IPS-18a (cell line): ENCODE measurements at regions not wholly inside any gene's neighbourhood (a gene's known extent, or its start where the extent isn't known, plus 50 kb on each side); places are given as distances from the start of the nearest gene placed in this dataset.

Source experiments
- H3K27ac ChIP-seq: one replicate; pipeline ENCODE4 v1.5.1; 2013; ENCODE audit warnings: low read length
- H3K27me3 ChIP-seq: one replicate; pipeline ENCODE4 v1.6.1; 2013; ENCODE audit warnings: mild to moderate bottlenecking, low read length; ENCODE audit not compliant: control insufficient read depth, insufficient read depth
- H3K36me3 ChIP-seq: one replicate; pipeline ENCODE4 v1.6.1; 2013; ENCODE audit warnings: low read depth, low read length; ENCODE audit not compliant: control insufficient read depth
- H3K4me1 ChIP-seq: one replicate; pipeline ENCODE4 v1.6.1; 2013; ENCODE audit warnings: low read depth, low read length; ENCODE audit not compliant: control insufficient read depth
- H3K4me3 ChIP-seq: one replicate; pipeline ENCODE4 v1.5.1; 2013; ENCODE audit warnings: low read length
- H3K9ac ChIP-seq: one replicate; pipeline ENCODE4 v1.6.1; 2013; ENCODE audit warnings: mild to moderate bottlenecking, low read length, moderate library complexity
- H3K9me3 ChIP-seq: one replicate; pipeline ENCODE4 v1.6.1; 2013; ENCODE audit warnings: low read depth, low read length; ENCODE audit not compliant: control insufficient read depth

- Histone ChIP-seq H3K9me3 (no peaks in the 10 kb centered on the region), H3K4me1 (no peaks in the 10 kb centered on the region)
Measured at GRCh38 chr5:68447136-68447929, 231.8 kb downstream of the PIK3R1 start.

DNA sequence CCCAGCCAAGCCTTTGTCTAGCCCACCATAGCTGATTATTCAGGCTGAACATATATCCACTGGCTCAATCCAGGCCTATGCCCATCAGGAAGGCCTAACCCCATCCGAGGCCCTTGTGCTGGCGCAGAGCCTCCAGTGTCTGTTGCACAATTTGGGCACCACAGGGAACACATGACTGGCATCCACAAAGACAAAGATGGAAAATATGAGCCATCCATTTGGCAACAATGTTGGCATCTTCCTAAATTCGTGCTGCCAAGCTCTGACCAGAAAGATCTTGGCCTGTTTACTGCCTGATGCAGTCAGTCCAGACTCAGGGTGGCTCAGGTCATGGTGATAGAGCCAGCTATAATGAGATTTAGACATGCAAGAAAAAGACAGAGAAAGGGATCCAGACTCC is 233.8 kb downstream of the PIK3R1 start:
- no peaks in the 10 kb centered on the region for H3K36me3 ChIP-seq
- H3K27me3 ChIP-seq: no peaks in the 10 kb centered on the region
- H3K4me1 ChIP-seq: no peaks in the 10 kb centered on the region
- H3K4me3 ChIP-seq: no peak overlapping the region
- no peaks in the 10 kb centered on the region for H3K9me3 ChIP-seq
- no peak overlapping the region for H3K9ac ChIP-seq
- no peak overlapping the region for H3K27ac ChIP-seq

More at GRCh38 chr5:68447136-68447929, 231.8 kb downstream of the PIK3R1 start:
- Histone ChIP-seq H3K27me3 (no peaks in the 10 kb centered on the region), H3K27ac (no peak overlapping the region), H3K4me3 (no peak overlapping the region), H3K36me3 (no peaks in the 10 kb centered on the region), H3K9ac (no peak overlapping the region)

GRCh38 chr5:68450245-68450852 is 234.8 kb downstream of the PIK3R1 start:
- Histone ChIP-seq H3K9me3 (no peaks in the 10 kb centered on the region), H3K9ac (no peak overlapping the region), H3K4me3 (no peak overlapping the region), H3K27me3 (no peaks in the 10 kb centered on the region), H3K27ac (no peak overlapping the region), H3K36me3 (no peaks in the 10 kb centered on the region), H3K4me1 (no peaks in the 10 kb centered on the region)

- no peaks in the 10 kb centered on the region for H3K36me3 ChIP-seq
- no peaks in the 10 kb centered on the region for H3K27me3 ChIP-seq
- no peaks in the 10 kb centered on the region for H3K9me3 ChIP-seq
- no peak overlapping the region for H3K4me3 ChIP-seq
- peaks cover 10% of the 10 kb centered on the region for H3K4me1 ChIP-seq
- no peak overlapping the region for H3K27ac ChIP-seq
- H3K9ac ChIP-seq: no peak overlapping the region
Measured at GRCh38 chr5:68452286-68452685, 236.7 kb downstream of the PIK3R1 start.

GRCh38 chr5:68454172-68454571 is 238.6 kb downstream of the PIK3R1 start:
- H3K27ac ChIP-seq: no peak overlapping the region
- H3K36me3 ChIP-seq: no peaks in the 10 kb centered on the region
- H3K27me3 ChIP-seq: no peaks in the 10 kb centered on the region
- no peak overlapping the region for H3K9ac ChIP-seq
- H3K9me3 ChIP-seq: no peaks in the 10 kb centered on the region
- H3K4me3 ChIP-seq: no peak overlapping the region
- peaks cover 10% of the 10 kb centered on the region for H3K4me1 ChIP-seq

DNA sequence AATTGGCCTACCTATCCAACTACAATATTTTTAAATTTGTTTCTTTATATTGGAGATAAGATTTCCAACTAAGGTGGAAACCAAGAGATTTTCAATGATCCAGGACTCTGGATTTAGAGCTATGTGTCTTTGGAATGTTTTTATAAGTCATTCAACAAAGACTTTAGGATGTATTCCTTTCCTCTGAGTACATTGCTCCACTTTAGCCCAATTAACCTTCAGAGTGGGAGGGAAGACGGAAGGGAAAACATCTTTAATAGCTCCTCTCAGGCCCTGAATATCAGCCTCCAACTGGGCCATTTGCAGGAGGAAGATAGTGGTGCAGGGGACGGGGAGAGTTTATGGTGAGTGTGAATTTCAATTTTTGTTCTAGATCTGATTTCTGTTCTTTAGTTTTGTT is 239.2 kb downstream of the PIK3R1 start:
- Histone ChIP-seq H3K9me3 (no peaks in the 10 kb centered on the region), H3K4me1 (peaks cover 15% of the 10 kb centered on the region), H3K9ac (no peak overlapping the region)

GRCh38 chr5:68455216-68455615 is 239.7 kb downstream of the PIK3R1 start:
- H3K9me3 ChIP-seq: no peaks in the 10 kb centered on the region
- no peak overlapping the region for H3K4me3 ChIP-seq
- peaks cover 18% of the 10 kb centered on the region for H3K4me1 ChIP-seq
- no peaks in the 10 kb centered on the region for H3K27me3 ChIP-seq
- H3K9ac ChIP-seq: no peak overlapping the region
- no peak overlapping the region for H3K27ac ChIP-seq
- no peaks in the 10 kb centered on the region for H3K36me3 ChIP-seq

More for the DNA sequence above, 239.2 kb downstream of the PIK3R1 start:
- H3K36me3 ChIP-seq: no peaks in the 10 kb centered on the region
- H3K4me3 ChIP-seq: no peak overlapping the region
- no peak overlapping the region for H3K27ac ChIP-seq
- H3K27me3 ChIP-seq: no peaks in the 10 kb centered on the region

DNA sequence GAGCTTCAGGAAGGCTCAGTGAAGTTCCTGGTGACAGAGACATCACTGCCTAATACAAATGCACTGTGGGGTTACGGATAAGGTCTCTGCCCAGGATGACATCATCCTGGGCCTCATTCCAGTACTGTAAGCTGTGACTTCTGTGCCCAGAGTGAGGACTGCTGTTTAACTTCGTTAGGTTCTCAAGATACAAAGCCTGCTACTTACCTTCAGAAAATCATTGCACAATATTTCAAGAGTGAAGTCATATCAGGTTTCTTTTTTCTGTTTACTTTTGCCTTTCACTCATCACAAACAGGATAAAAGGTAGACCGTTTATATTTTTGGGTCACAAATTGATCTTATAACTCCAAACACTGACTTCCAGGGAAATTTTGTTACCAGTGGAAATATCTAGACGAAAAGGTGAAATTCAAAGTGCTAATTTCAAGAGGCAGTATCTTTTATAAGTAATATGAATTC is 241.2 kb downstream of the PIK3R1 start:
- no peak overlapping the region for H3K4me3 ChIP-seq
- no peaks in the 10 kb centered on the region for H3K9me3 ChIP-seq
- no peak overlapping the region for H3K27ac ChIP-seq
- H3K36me3 ChIP-seq: no peaks in the 10 kb centered on the region
- H3K27me3 ChIP-seq: no peaks in the 10 kb centered on the region
- peaks cover 21% of the 10 kb centered on the region for H3K4me1 ChIP-seq
- no peak overlapping the region for H3K9ac ChIP-seq

DNA sequence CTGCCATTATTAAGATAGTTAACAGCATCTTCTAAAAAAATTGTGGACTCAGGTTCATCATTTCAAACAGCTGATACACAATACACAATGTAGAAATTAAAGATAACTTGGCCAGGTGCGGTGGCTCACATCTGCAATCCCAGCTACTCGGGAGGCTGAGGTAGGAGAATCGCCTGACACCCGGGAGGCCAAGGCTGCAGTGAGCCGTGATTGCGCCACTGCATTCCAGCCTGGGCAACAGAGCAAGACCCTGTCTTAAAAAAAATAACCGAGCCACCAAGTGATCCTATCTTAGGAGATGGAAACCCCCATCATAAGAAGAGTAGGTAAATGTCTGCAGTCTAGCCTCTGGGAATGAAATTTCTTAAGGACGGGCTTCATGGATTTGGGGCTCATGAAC is 241.7 kb downstream of the PIK3R1 start:
- H3K27ac ChIP-seq: no peak overlapping the region
- no peaks in the 10 kb centered on the region for H3K27me3 ChIP-seq
- H3K36me3 ChIP-seq: no peaks in the 10 kb centered on the region
- H3K4me1 ChIP-seq: peaks cover 21% of the 10 kb centered on the region
- no peak overlapping the region for H3K9ac ChIP-seq
- H3K4me3 ChIP-seq: no peak overlapping the region
- H3K9me3 ChIP-seq: no peaks in the 10 kb centered on the region

DNA sequence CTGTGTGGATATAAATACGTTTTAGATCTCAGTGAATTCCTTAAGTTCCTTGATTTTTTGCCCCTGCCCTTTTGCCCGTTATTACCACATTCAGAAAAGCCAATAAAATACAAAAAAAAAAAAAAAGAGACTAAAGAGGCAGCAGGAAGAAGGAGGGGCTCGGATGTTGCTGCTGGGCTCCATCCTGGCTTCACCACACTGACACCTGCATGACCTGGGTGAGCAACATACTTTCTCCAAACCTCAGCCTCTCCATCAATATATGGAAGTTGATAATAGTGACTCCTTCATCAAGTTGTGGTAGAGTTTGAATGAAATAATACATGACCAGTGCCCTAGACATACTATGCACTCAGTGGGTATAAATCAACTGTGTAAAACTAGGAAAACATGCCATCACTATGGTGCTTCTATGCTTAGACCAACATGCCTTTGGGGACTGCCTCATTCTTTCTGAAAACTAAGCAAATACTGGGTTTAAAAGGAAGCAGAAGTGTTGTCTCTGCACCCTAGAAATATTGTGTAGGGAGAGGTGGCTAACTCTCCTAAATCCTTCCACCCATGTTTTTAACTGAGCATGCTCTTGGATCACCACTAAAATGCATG is 243.0 kb downstream of the PIK3R1 start:
- Histone ChIP-seq H3K9ac (no peak overlapping the region), H3K4me1 (peaks cover 21% of the 10 kb centered on the region), H3K9me3 (no peaks in the 10 kb centered on the region), H3K4me3 (no peak overlapping the region), H3K27ac (no peak overlapping the region), H3K36me3 (no peaks in the 10 kb centered on the region), H3K27me3 (no peaks in the 10 kb centered on the region)

- Histone ChIP-seq H3K27me3 (no peaks in the 10 kb centered on the region), H3K9ac (no peak overlapping the region), H3K4me3 (no peak overlapping the region), H3K27ac (no peak overlapping the region), H3K36me3 (no peaks in the 10 kb centered on the region), H3K9me3 (no peaks in the 10 kb centered on the region), H3K4me1 (peaks cover 21% of the 10 kb centered on the region)
Measured at GRCh38 chr5:68459093-68459809, 243.7 kb downstream of the PIK3R1 start.
